ENCODE measurements at regions not wholly inside any gene's neighbourhood (a gene's known extent, or its start where the extent isn't known, plus 50 kb on each side); places are given as distances from the start of the nearest gene placed in this dataset.

- no peak overlapping the region for H2AFZ ChIP-seq (ENCODE audit: low read length)
- H3F3A ChIP-seq (ENCODE audit: insufficient read depth, low read length) = no peaks in the 10 kb centered on the region
- H4K20me1 ChIP-seq (ENCODE audit: insufficient read depth, low read length) = no peaks in the 10 kb centered on the region
Observed at GRCh38 chr3:144942838-144943197, 971.2 kb downstream of the DIPK2A start.

DNA sequence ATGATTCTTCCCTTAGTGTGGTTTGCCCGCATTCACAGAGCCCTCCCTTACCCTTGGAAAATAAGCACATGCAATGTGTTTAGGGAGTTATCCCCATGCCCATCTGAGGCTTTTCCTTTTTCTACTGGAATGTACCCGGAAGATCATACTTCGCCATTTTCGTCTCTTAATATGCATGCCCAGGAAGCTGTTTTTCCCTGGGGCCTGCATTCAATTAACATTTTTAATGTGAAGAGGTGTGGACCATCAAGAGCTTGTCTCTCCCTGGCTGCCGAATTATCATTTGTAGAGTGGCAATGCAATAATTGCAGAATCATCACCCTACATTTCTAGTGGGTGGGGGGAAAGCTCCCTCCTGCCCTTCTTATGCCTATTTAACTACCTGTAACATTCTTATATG is 976.3 kb downstream of the DIPK2A start:
- Histone ChIP-seq H3F3A (ENCODE audit: insufficient read depth, low read length) (no peaks in the 10 kb centered on the region), H3K4me1 (ENCODE audit: insufficient read depth, low read length, severe bottlenecking) (no peaks in the 10 kb centered on the region), H3K9me2 (ENCODE audit: low read depth, low read length) (no peaks in the 10 kb centered on the region; the same call in 1 of the 2 replicates), H2AFZ (ENCODE audit: low read length) (no peak overlapping the region), H4K20me1 (ENCODE audit: insufficient read depth, low read length) (no peaks in the 10 kb centered on the region), H3K27ac (ENCODE audit: low read depth, low read length, poor library complexity, severe bottlenecking) (no peak overlapping the region), H3K79me2 (ENCODE audit: insufficient read depth, low read length) (no peaks in the 10 kb centered on the region), H3K36me3 (ENCODE audit: insufficient read depth, low read length) (no peaks in the 10 kb centered on the region), H3K27me3 (ENCODE audit: insufficient read depth, low read length) (no peaks in the 10 kb centered on the region), H3K9me3 (ENCODE audit: low read length) (no peaks in the 10 kb centered on the region), H3K4me3 (ENCODE audit: low read depth, low read length, poor library complexity, severe bottlenecking) (no peak overlapping the region), H3K4me2 (ENCODE audit: low read length) (no peak overlapping the region), H3K9ac (ENCODE audit: low read length) (no peak overlapping the region)
- TF ChIP-seq, protein P1, sequence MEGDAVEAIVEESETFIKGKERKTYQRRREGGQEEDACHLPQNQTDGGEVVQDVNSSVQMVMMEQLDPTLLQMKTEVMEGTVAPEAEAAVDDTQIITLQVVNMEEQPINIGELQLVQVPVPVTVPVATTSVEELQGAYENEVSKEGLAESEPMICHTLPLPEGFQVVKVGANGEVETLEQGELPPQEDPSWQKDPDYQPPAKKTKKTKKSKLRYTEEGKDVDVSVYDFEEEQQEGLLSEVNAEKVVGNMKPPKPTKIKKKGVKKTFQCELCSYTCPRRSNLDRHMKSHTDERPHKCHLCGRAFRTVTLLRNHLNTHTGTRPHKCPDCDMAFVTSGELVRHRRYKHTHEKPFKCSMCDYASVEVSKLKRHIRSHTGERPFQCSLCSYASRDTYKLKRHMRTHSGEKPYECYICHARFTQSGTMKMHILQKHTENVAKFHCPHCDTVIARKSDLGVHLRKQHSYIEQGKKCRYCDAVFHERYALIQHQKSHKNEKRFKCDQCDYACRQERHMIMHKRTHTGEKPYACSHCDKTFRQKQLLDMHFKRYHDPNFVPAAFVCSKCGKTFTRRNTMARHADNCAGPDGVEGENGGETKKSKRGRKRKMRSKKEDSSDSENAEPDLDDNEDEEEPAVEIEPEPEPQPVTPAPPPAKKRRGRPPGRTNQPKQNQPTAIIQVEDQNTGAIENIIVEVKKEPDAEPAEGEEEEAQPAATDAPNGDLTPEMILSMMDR (IDR thresholded peaks at IDR 0.05; ENCODE audit: low read length) = no peak
- TF ChIP-seq EZH2 (IDR thresholded peaks at IDR 0.05; ENCODE audit: borderline replicate concordance, low read length) = no peak

More at GRCh38 chr3:144942838-144943197, 971.2 kb downstream of the DIPK2A start:
- no peaks in the 10 kb centered on the region for H3K4me1 ChIP-seq (ENCODE audit: insufficient read depth, low read length, severe bottlenecking)
- H3K9ac ChIP-seq (ENCODE audit: low read length) = no peak overlapping the region
- no peaks in the 10 kb centered on the region for H3K9me2 ChIP-seq (ENCODE audit: low read depth, low read length)
- H3K27ac ChIP-seq (ENCODE audit: low read depth, low read length, poor library complexity, severe bottlenecking) = no peak overlapping the region
- no peaks in the 10 kb centered on the region for H3K27me3 ChIP-seq (ENCODE audit: insufficient read depth, low read length)
- H3K36me3 ChIP-seq (ENCODE audit: insufficient read depth, low read length) = no peaks in the 10 kb centered on the region
- H3K79me2 ChIP-seq (ENCODE audit: insufficient read depth, low read length) = no peaks in the 10 kb centered on the region
- TF ChIP-seq, protein P1 (IDR thresholded peaks at IDR 0.05; ENCODE audit: low read length) = no peak
- no peak for TF ChIP-seq EZH2 (IDR thresholded peaks at IDR 0.05; ENCODE audit: borderline replicate concordance, low read length)
- no peaks in the 10 kb centered on the region for H3K9me3 ChIP-seq (ENCODE audit: low read length)
- H3K4me2 ChIP-seq (ENCODE audit: low read length) = no peak overlapping the region
- no peak overlapping the region for H3K4me3 ChIP-seq (ENCODE audit: low read depth, low read length, poor library complexity, severe bottlenecking)

DNA sequence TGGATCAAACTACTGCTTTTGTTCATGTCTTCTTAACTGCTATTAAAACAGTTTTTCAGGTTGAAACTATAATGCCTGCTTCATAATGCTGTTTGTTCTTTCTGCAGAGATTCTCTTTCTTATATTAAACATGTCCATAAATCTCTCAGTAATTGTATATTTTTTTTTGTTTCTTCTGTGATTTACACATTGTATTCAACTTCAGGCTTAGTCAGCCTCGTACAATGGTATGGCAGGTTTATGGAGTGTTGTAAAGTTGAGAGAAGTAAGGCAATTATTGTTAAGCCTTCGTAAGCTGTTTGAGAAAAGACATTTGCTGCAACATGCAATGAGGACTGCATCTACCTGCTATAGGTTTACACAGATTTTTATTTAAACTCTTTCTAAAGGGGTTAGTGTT is 977.1 kb downstream of the DIPK2A start:
- no peaks in the 10 kb centered on the region for H3K9me3 ChIP-seq (ENCODE audit: low read length)

More for the DNA sequence above, 977.1 kb downstream of the DIPK2A start:
- Histone ChIP-seq H3F3A (ENCODE audit: insufficient read depth, low read length) (no peaks in the 10 kb centered on the region), H3K79me2 (ENCODE audit: insufficient read depth, low read length) (no peaks in the 10 kb centered on the region), H3K27ac (ENCODE audit: low read depth, low read length, poor library complexity, severe bottlenecking) (no peak overlapping the region), H3K4me1 (ENCODE audit: insufficient read depth, low read length, severe bottlenecking) (no peaks in the 10 kb centered on the region), H2AFZ (ENCODE audit: low read length) (no peak overlapping the region), H3K36me3 (ENCODE audit: insufficient read depth, low read length) (no peaks in the 10 kb centered on the region), H3K4me3 (ENCODE audit: low read depth, low read length, poor library complexity, severe bottlenecking) (no peak overlapping the region), H3K9me2 (ENCODE audit: low read depth, low read length) (no peaks in the 10 kb centered on the region; the same call in 1 of the 2 replicates), H3K9ac (ENCODE audit: low read length) (no peak overlapping the region), H3K4me2 (ENCODE audit: low read length) (no peak overlapping the region), H4K20me1 (ENCODE audit: insufficient read depth, low read length) (no peaks in the 10 kb centered on the region), H3K27me3 (ENCODE audit: insufficient read depth, low read length) (no peaks in the 10 kb centered on the region)
- TF ChIP-seq EZH2 (IDR thresholded peaks at IDR 0.05; ENCODE audit: borderline replicate concordance, low read length) = no peak
- TF ChIP-seq, protein P1 (IDR thresholded peaks at IDR 0.05; ENCODE audit: low read length) = no peak
